Stimulated activated CD8-positive, alpha-beta memory T cell treated with anti-CD3 and anti-CD28 coated beads, Interleukin-12 subunit alpha, Interleukin-12 subunit beta, amount 100 ng/mL, for 4 hours (primary cell): ENCODE measurements at regions not wholly inside any gene's neighbourhood (a gene's known extent, or its start where the extent isn't known, plus 50 kb on each side); places are given as distances from the start of the nearest gene placed in this dataset.
A peak's percentile ranks its signal among the peaks of the same experiment; 100 is the strongest.

ENCODE experiments used
- DNase-seq: peaks from one replicate; pipeline ENCODE4 v3.0.0-alpha.2; 2020; ENCODE audit warnings: low read depth

GRCh38 chr10:92747066-92747465, 57.3 kb downstream of the HHEX start:
- DNase-seq = no peak

DNA sequence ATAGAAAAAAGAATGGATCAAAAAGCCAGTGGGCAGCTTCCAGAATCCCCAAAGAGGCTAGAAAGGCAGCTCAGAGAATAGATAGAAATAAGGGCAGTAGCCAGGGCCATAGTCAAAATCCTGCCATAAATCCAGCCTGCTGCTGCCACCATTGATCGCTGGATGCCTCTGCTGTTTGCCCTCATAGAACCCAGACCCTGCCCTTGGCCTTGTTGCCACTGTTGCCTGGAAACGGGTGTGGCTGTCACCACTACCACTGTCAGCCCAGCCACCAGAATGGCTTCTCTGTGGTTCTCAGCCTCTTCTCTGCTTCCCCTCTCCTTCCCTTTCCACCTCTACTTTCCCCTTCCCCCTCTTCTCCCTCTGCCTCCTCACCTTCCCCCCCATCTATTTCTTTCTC, 57.8 kb downstream of the HHEX start:
- peak; percentile 13 for DNase-seq

GRCh38 chr10:92750791-92751533, 61.2 kb downstream of the HHEX start:
- no peak for DNase-seq

DNA sequence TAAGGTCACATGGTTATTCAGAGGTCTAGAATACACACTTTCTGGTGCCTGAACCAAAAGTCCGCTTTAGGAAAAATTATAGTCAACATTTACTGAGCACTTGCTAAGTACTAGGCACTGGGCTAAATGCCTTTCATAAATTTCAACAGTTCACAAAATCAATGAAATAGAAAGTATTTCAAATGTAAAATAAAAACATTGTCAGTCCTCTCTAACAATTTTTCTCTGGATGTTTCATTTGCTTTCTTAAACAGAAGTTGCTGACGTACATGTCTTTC, 61.7 kb downstream of the HHEX start:
- DNase-seq = no peak

DNA sequence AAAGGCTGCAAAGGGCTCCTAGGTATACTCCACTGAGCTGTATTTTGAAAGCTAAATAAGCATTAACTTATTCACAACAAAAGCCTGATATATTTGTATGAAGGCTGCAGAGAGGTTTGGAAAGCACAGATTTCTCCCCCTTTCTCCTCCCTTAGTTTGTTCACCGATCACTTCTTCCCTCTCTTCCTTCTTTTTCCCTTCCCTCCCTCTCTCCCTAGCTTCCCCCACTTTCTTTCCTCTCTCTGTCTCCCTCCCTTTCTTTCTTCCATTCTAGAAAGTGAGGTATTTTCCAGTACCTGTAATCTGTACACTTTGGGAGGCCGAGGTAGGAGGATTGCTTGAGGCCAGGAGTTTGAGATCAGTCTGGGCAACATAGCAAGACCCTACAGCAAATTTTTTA, 62.1 kb downstream of the HHEX start:
- DNase-seq = no peak

- DNase-seq = no peak
Observed at GRCh38 chr10:92753865-92754264, 64.1 kb downstream of the HHEX start.

GRCh38 chr10:92755725-92756124, 66.0 kb downstream of the HHEX start:
- DNase-seq = no peak

- DNase-seq = no peak
Observed at GRCh38 chr10:92756201-92757065, 66.7 kb downstream of the HHEX start.

- DNase-seq = no peak
Observed at GRCh38 chr10:92757066-92757710, 67.4 kb downstream of the HHEX start.

DNA sequence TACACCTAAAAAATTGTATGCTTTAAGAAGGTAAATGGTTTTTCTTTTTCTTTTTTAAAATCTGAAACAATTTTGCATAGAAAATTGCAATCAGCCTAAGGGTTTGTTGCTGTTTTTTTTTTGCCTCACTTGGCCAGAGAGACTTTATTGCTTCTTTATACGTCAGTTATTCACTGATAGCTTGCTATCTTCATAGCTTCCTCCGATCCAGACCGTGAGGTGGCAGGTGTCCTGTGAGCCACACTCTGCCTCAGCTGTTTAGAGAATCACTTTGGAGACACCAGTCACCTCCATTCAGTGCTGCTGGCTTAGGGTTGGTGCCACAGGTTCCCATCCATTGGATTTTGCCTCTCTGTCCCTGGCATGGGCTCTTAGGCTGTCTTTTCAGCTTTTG, 68.0 kb downstream of the HHEX start:
- DNase-seq = no peak

- no peak for DNase-seq
Observed at GRCh38 chr10:92758594-92758993, 68.8 kb downstream of the HHEX start.

- no peak for DNase-seq
Observed at GRCh38 chr10:92760609-92761008, 70.9 kb downstream of the HHEX start.

- no peak for DNase-seq
Observed at GRCh38 chr10:92761571-92761970, 71.8 kb downstream of the HHEX start.

DNA sequence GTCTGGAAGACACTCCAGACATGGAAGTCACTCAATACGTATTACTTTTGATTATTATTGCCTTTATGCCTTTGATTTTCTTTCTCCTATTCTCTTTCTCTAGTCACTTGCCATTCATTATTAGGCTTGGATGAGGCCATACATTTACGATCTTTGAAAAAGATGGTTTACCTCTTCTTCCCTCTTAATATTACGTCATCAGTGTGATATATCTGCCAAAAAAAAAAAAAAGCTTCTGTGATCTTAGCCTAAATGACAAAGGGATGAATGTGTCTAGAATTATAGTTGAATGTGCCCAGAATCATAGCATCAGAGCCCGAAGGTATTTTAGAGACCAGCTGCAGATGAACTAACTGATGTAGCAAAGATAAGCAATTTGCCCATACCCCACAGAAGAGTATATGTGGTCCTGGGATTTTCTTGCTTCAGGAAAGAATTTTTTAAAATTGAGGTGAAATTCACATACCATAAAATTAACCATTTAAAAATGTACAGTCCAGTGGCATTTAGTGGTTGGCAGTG, 73.9 kb downstream of the HHEX start:
- no peak for DNase-seq

DNA sequence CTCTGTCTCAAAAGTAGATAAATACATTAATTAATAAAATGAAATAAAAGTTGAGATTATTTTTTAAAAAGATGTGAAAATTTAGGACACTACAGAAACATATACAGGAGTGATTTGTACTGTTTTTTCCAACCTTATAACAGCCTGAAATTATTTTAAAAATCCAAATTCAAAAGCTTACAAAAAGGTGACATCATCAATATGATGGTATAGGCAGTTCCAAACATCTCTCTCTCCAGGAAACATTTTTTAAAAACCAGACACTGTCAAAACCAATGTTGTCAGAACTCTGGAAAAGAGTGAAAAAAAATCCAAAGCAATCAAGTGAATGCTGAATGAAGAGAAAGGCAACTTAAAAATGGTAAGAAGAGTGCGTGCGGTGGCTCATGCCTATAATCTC, 76.7 kb downstream of the HHEX start:
- DNase-seq = no peak

DNA sequence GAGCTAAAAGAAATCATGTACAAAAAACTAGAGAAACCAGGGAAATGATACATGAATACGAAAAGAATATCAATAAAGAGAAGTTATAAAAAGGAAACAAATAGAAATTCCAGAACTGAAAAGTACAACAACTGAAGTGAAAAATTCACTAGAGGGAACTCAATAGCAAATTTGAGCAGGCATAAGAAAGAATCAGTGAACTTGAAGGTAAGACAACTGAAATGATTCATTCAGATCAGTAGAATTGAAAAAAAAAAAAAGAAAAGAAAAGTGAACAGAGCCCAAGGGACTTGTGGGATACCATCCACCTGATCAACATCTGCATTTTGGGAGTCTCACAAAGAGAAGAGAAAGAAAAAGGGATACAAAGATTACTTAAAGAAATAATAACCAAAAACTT, 78.3 kb downstream of the HHEX start:
- DNase-seq = no peak

DNA sequence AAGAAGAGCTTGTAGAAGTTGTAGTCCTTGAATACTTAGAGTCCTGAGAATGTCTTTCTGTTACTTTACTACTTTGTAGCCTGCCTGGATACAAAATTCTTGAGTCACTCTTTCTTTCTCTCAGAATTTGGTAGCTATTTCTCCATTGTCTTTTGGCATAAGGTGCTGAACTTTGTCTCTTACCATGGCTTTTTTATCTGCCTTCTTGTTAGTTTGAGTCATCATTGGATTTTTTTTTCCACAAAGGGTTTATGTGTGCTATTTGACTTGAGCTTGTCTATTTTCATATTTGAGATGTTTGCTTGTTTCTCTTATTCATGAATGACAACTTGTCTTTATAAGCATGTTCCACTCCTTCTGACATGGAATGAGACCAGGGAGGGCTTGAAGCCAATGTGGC, 74.5 kb upstream of the EXOC6 start:
- DNase-seq = no peak

DNA sequence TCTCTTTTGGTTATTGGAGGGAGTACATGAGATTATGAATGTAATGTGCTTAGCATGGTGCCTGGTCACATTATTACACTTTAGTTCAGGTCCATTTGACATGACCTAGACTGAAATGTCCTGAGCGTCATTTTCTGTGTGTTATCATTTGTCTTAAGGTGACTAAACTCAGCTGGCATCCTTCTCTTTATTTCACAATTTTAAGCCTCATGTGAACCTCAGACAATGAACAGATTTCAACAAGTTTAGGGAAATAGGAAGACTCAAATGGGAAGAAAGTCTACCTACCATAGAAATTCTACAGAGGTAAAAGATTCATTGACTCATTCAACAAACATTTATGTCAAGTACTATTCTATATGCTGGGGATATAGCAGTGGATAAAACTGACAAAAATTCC, 70.2 kb upstream of the EXOC6 start:
- no peak for DNase-seq

DNA sequence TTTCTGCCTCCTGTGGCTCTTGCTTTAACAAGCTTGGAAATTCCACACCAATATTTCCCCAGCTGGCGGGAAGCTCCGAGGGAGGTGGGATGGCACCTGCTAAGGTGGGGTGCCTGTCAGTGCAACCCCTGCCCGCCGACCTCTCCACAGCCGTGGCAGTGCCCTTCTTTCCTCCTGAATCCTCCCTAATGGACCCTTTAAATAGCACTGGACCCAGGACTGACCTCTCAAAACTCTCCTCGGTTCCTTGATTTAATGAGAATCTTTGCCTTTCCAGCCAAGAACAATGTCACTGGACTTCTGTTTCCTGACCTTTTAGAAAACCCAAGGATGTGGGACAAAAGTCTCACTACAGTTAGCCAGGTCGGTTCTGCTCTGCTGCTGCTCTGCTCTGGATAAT, 63.2 kb upstream of the EXOC6 start:
- DNase-seq = no peak

GRCh38 chr10:92787557-92788152, 60.7 kb upstream of the EXOC6 start:
- DNase-seq = no peak

- no peak for DNase-seq
Observed at GRCh38 chr10:92789067-92789466, 59.3 kb upstream of the EXOC6 start.

- no peak for DNase-seq
Observed at GRCh38 chr10:92789786-92790185, 58.5 kb upstream of the EXOC6 start.

- no peak for DNase-seq
Observed at GRCh38 chr10:92790440-92790839, 57.9 kb upstream of the EXOC6 start.
